HG03039 (cell line): ENCODE measurements at regions not wholly inside any gene's neighbourhood (a gene's known extent, or its start where the extent isn't known, plus 50 kb on each side); places are given as distances from the start of the nearest gene placed in this dataset.
"Not testable (repeated sequence)": the region's sequence is repeated elsewhere in the genome, so short reads cannot be mapped to it uniquely, and the experiment has no call there.

ENCODE experiments used
- ATAC-seq: cut with Tn5 transposase; IDR thresholded peaks from one replicate; pipeline ENCODE4 v1.9.1; 2021; ENCODE audit warnings: mild to moderate bottlenecking, moderate library complexity; ENCODE audit not compliant: unreplicated experiment

GRCh38 chr10:108003061-108003460 is 838.6 kb upstream of the SORCS1 start:
- ATAC-seq, result no peak

GRCh38 chr10:108000365-108000764 is 835.9 kb upstream of the SORCS1 start:
- ATAC-seq, result no peak

- no peak for ATAC-seq
Measured at GRCh38 chr10:107994621-107995270, 830.2 kb upstream of the SORCS1 start.

- no peak for ATAC-seq
Measured at GRCh38 chr10:107986571-107986970, 822.1 kb upstream of the SORCS1 start.

GRCh38 chr10:107984581-107984980 is 820.1 kb upstream of the SORCS1 start:
- no peak for ATAC-seq

- ATAC-seq, result no peak
Measured at GRCh38 chr10:107984149-107984548, 819.6 kb upstream of the SORCS1 start.

- no peak for ATAC-seq
Measured at GRCh38 chr10:107978455-107978854, 813.9 kb upstream of the SORCS1 start.

GRCh38 chr10:107971973-107972372 is 807.5 kb upstream of the SORCS1 start:
- no peak for ATAC-seq

- no peak for ATAC-seq
Measured at GRCh38 chr10:107971411-107971810, 806.9 kb upstream of the SORCS1 start.

GRCh38 chr10:107970512-107970911 is 806.0 kb upstream of the SORCS1 start:
- ATAC-seq, result no peak

- ATAC-seq, result no peak
Measured at GRCh38 chr10:107969936-107970335, 805.4 kb upstream of the SORCS1 start.

GRCh38 chr10:107966826-107967225 is 802.3 kb upstream of the SORCS1 start:
- ATAC-seq, result no peak

GRCh38 chr10:107952649-107953556 is 788.4 kb upstream of the SORCS1 start:
- no peak for ATAC-seq

- not testable (repeated sequence) for ATAC-seq
Measured at GRCh38 chr10:107950411-107951062, 786.0 kb upstream of the SORCS1 start.

- ATAC-seq, result no peak
Measured at GRCh38 chr10:107942826-107943225, 778.3 kb upstream of the SORCS1 start.

GRCh38 chr10:107933076-107933475 is 768.6 kb upstream of the SORCS1 start:
- no peak for ATAC-seq

- ATAC-seq, result no peak
Measured at GRCh38 chr10:107931808-107932207, 767.3 kb upstream of the SORCS1 start.

- no peak for ATAC-seq
Measured at GRCh38 chr10:107930037-107930436, 765.5 kb upstream of the SORCS1 start.

- no peak for ATAC-seq
Measured at GRCh38 chr10:107924458-107924857, 760.0 kb upstream of the SORCS1 start.

GRCh38 chr10:107919626-107920235 is 755.2 kb upstream of the SORCS1 start:
- no peak for ATAC-seq

- ATAC-seq, result no peak
Measured at GRCh38 chr10:107918171-107918570, 753.7 kb upstream of the SORCS1 start.
